ENCODE measurements at regions not wholly inside any gene's neighbourhood (a gene's known extent, or its start where the extent isn't known, plus 50 kb on each side); places are given as distances from the start of the nearest gene placed in this dataset.
A peak's percentile ranks its signal among the peaks of the same experiment; 100 is the strongest.

- TF ChIP-seq SUZ12 (IDR thresholded peaks at IDR 0.05; ENCODE audit: extremely low read depth, insufficient read depth, insufficient read length) = no peak
- no peak for TF ChIP-seq ZNF274 (IDR thresholded peaks at IDR 0.05; ENCODE audit: low read depth, low read length)
- TF ChIP-seq YY1 (IDR thresholded peaks at IDR 0.05; ENCODE audit: insufficient read depth, insufficient read length) = no peak
- Histone ChIP-seq H3K36me3 (ENCODE audit: insufficient read depth, insufficient read length, low read length) (no peaks in the 10 kb centered on the region), H3K9me3 (ENCODE audit: insufficient read depth, low read length) (no peaks in the 10 kb centered on the region), H3K9ac (ENCODE audit: insufficient read length, low read depth) (no peak overlapping the region), H3K27me3 (ENCODE audit: insufficient read depth, insufficient read length) (no peaks in the 10 kb centered on the region), H3K4me1 (ENCODE audit: insufficient read depth, insufficient read length) (peaks cover 3% of the 10 kb centered on the region), H3K4me3 (ENCODE audit: insufficient read length, low read depth) (no peak overlapping the region)
- DNase-seq (ENCODE audit: low read depth, low spot score) = no peak
These were observed 277.1 kb downstream of the BRINP1 start for GRCh38 chr9:119092125-119092524.

- Histone ChIP-seq H3K4me1 (ENCODE audit: insufficient read depth, insufficient read length) (no peaks in the 10 kb centered on the region), H3K4me3 (ENCODE audit: insufficient read length, low read depth) (no peak overlapping the region), H3K36me3 (ENCODE audit: insufficient read depth, insufficient read length, low read length) (no peaks in the 10 kb centered on the region), H3K9ac (ENCODE audit: insufficient read length, low read depth) (no peak overlapping the region), H3K27me3 (ENCODE audit: insufficient read depth, insufficient read length) (no peaks in the 10 kb centered on the region), H3K9me3 (ENCODE audit: insufficient read depth, low read length) (no peaks in the 10 kb centered on the region)
- DNase-seq (ENCODE audit: low read depth, low spot score) = no peak
- TF ChIP-seq ZNF274 (IDR thresholded peaks at IDR 0.05; ENCODE audit: low read depth, low read length) (no peak), YY1 (IDR thresholded peaks at IDR 0.05; ENCODE audit: insufficient read depth, insufficient read length) (no peak), SUZ12 (IDR thresholded peaks at IDR 0.05; ENCODE audit: extremely low read depth, insufficient read depth, insufficient read length) (no peak)
These were observed 275.1 kb downstream of the BRINP1 start for GRCh38 chr9:119094086-119094485.

GRCh38 chr9:119095072-119095471 is 274.2 kb downstream of the BRINP1 start:
- no peak for TF ChIP-seq YY1 (IDR thresholded peaks at IDR 0.05; ENCODE audit: insufficient read depth, insufficient read length)
- no peak for TF ChIP-seq SUZ12 (IDR thresholded peaks at IDR 0.05; ENCODE audit: extremely low read depth, insufficient read depth, insufficient read length)
- no peak for TF ChIP-seq ZNF274 (IDR thresholded peaks at IDR 0.05; ENCODE audit: low read depth, low read length)
- Histone ChIP-seq H3K36me3 (ENCODE audit: insufficient read depth, insufficient read length, low read length) (no peaks in the 10 kb centered on the region), H3K4me3 (ENCODE audit: insufficient read length, low read depth) (no peak overlapping the region), H3K9ac (ENCODE audit: insufficient read length, low read depth) (no peak overlapping the region), H3K4me1 (ENCODE audit: insufficient read depth, insufficient read length) (no peaks in the 10 kb centered on the region), H3K9me3 (ENCODE audit: insufficient read depth, low read length) (no peaks in the 10 kb centered on the region), H3K27me3 (ENCODE audit: insufficient read depth, insufficient read length) (no peaks in the 10 kb centered on the region)
- no peak for DNase-seq (ENCODE audit: low read depth, low spot score)

- Histone ChIP-seq H3K4me3 (ENCODE audit: insufficient read length, low read depth) (no peak overlapping the region), H3K27me3 (ENCODE audit: insufficient read depth, insufficient read length) (no peaks in the 10 kb centered on the region), H3K4me1 (ENCODE audit: insufficient read depth, insufficient read length) (no peaks in the 10 kb centered on the region), H3K9me3 (ENCODE audit: insufficient read depth, low read length) (no peaks in the 10 kb centered on the region), H3K36me3 (ENCODE audit: insufficient read depth, insufficient read length, low read length) (no peaks in the 10 kb centered on the region), H3K9ac (ENCODE audit: insufficient read length, low read depth) (no peak overlapping the region)
- peak; percentile 56 for DNase-seq (ENCODE audit: low read depth, low spot score)
- TF ChIP-seq ZNF274 (IDR thresholded peaks at IDR 0.05; ENCODE audit: low read depth, low read length) (no peak), SUZ12 (IDR thresholded peaks at IDR 0.05; ENCODE audit: extremely low read depth, insufficient read depth, insufficient read length) (no peak), YY1 (IDR thresholded peaks at IDR 0.05; ENCODE audit: insufficient read depth, insufficient read length) (no peak)
These were observed 268.2 kb downstream of the BRINP1 start for GRCh38 chr9:119101048-119101447.

GRCh38 chr9:119114681-119115080 is 254.6 kb downstream of the BRINP1 start:
- no peaks in the 10 kb centered on the region for H3K9me3 ChIP-seq (ENCODE audit: insufficient read depth, low read length)

More at GRCh38 chr9:119114681-119115080, 254.6 kb downstream of the BRINP1 start:
- DNase-seq (ENCODE audit: low read depth, low spot score) = no peak
- Histone ChIP-seq H3K9ac (ENCODE audit: insufficient read length, low read depth) (no peak overlapping the region), H3K27me3 (ENCODE audit: insufficient read depth, insufficient read length) (no peaks in the 10 kb centered on the region), H3K36me3 (ENCODE audit: insufficient read depth, insufficient read length, low read length) (no peaks in the 10 kb centered on the region), H3K4me1 (ENCODE audit: insufficient read depth, insufficient read length) (no peaks in the 10 kb centered on the region), H3K4me3 (ENCODE audit: insufficient read length, low read depth) (no peak overlapping the region)
- TF ChIP-seq YY1 (IDR thresholded peaks at IDR 0.05; ENCODE audit: insufficient read depth, insufficient read length) (no peak), ZNF274 (IDR thresholded peaks at IDR 0.05; ENCODE audit: low read depth, low read length) (no peak), SUZ12 (IDR thresholded peaks at IDR 0.05; ENCODE audit: extremely low read depth, insufficient read depth, insufficient read length) (no peak)
